22Rv1 (cell line): ENCODE measurements at regions not wholly inside any gene's neighbourhood (a gene's known extent, or its start where the extent isn't known, plus 50 kb on each side); places are given as distances from the start of the nearest gene placed in this dataset.

Experiments
- CTCF ChIP-seq: fragments of 450-650 bp; IDR thresholded peaks from 2 replicates; pipeline ENCODE4 v1.5.1; 2017; ENCODE audit warnings: mild to moderate bottlenecking
- ZFX ChIP-seq: fragments of 450-650 bp; IDR thresholded peaks from 2 replicates; pipeline ENCODE4 v1.6.1; 2017; ENCODE audit warnings: antibody characterized with exemption, borderline replicate concordance

GRCh38 chr9:73813546-73813945 is 661.9 kb downstream of the ANXA1 start:
- no peak for TF ChIP-seq CTCF
- no peak for TF ChIP-seq ZFX
